ENCODE measurements at regions not wholly inside any gene's neighbourhood (a gene's known extent, or its start where the extent isn't known, plus 50 kb on each side); places are given as distances from the start of the nearest gene placed in this dataset.

DNA sequence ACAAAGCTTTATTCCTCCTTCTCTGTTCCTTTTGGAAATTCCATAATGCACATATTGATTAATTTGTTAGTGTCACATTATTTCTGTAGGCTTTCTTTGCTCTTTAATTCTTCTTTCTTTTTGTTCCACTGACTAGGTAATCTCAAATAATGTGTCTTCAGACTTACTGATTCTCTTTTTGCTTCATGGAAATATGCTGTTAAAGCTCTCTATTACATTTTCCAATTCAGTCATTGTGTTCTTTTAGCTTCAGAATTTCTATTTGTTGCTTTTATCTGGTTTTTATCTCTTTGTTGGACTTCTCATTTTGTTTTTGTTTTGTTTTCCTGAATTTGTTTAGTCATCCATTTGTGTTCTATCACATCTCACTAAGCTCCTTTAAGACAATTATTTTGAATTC, 147.0 kb upstream of the EOMES start:
- no peak for DNase-seq

DNA sequence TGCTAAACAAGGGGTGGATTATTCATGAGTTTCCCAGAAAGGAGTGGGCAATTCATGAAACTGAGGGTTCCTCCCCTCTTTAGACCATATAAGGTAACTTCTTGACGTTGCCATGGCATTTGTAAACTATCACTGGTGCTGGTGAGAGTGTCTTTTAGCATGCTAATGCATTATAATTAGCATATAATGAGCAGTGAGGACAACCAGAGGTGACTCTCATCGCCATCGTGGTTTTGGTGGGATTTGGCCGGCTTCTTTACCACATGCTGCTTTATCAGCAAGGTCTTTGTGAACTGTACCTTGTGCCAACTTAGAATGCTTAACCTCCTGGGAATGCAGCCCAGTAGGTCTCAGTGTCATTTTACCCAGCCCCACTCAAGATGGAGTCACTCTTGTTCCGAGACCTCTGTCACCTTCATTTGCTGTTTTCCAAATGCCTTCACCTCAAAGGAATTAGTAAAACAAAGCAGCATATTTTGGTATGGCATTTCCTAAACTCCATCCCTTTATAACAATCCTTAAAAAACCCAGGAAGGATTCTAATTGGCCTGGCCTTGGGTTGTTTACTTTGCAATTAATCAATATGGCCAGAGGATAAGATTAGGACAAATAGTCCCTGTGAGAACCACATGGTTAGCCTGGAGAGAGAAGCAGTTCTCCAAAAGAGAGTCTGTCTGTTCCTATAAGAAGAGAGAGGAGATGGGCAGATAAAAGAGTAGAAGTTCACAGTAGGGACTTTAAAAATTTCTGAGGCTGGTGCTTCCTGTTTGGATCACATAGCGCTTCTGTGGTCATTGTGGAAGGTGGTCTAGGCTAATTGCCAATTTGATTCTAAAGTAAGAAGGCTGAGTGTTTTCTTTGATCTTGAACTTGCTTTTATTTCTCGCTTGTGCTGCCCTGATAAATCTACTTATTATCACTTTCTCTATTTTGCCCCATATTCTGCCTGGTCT, 155.2 kb upstream of the EOMES start:
- DNase-seq, result no peak

DNA sequence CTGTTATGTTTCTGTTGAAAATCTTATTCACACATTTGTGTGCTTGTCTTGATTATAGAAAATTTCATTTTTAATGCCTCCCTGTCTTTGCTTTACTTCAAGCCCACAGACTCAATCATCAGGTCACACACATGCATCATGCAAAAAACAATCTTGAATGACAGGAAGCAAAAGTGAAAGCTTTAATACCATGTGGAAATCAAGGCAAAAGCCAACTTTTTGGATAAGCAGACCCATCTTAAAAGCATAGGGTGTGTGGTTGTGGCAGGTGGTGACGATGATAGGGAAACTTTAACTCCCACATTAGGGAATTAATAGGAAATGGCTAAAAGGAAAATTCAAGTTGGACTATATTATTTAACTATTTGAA, 155.9 kb upstream of the EOMES start:
- no peak for DNase-seq

DNA sequence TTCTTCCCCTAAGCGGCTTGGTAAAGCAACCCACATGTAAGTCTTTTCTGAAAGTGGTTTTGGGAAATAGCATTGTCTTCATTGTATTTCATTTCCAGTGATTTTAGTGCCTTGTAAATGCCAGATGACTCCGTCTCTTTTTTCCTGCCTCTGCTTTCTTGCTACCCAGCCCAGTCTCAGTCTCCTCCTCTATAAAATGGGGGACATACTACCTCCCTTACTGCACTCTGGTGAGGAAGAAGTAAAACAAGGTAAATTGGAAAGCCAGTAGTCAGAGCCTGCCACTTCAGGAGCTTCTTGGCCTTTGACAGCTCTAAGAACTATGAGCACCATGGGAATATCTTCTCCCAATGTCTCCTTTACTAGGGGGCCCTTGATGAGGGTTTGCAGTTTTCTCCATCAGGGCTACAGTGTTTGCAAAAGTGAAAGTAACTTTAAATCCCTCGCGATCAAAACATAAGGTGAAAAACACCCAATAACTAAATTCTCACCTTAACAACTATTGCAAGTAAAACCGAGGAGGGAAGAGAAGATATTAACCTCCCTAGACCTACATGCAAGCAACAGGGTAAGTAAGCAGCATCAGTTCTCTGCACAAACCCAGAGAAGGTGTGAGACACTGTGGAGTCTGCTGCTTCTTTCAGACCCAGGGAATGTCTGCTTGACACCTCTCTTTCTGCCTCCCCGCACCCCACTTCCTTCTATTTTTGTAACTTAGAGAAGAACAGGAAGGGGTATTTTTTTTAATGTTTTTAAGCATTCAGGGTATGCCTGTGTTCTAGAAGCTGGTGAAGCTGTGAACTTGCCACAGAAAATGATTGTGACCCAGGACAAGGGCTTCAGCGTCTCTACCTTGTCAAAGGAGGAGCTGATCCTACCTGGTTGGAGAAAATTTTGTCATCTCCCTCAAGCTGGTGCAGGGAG, 159.1 kb upstream of the EOMES start:
- no peak for DNase-seq

DNA sequence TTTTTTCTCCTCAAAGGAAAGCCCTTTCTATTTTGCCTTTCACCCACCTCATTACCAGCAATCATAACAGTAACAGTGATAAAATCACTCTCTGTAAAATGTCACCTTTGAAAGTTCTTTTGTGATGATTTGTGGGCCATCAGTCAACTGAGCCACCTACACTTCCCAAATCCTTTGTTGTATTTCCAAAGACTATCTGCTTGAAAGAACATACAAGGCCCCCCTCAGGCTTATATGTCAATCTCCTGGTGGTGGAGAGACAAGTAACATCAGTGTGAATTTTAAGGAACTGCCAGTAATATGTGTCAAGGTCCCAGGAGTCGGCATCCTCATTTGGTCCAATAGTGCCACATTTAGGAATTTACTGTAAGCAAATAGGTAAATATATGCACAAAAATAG, 161.1 kb upstream of the EOMES start:
- DNase-seq, result no peak

DNA sequence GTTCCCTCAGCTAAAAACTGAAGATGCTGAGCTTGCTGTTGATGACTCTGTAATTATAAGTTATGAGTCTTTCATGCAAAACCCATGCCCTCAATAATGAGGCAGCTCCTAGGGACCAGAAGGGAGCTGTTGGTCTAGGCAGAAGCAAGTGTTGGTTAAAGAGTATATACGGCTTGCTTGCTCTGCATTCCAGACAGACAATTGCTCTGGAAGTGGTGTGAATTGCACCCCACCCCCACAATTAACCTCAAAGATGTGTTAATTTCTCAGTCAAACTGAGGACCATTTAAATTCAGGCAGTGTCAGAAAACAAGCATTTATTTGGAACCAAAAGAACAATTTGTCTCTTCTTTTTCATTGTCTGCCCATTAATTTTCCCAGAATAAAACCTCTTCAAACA, 163.5 kb upstream of the EOMES start:
- DNase-seq, result no peak

DNA sequence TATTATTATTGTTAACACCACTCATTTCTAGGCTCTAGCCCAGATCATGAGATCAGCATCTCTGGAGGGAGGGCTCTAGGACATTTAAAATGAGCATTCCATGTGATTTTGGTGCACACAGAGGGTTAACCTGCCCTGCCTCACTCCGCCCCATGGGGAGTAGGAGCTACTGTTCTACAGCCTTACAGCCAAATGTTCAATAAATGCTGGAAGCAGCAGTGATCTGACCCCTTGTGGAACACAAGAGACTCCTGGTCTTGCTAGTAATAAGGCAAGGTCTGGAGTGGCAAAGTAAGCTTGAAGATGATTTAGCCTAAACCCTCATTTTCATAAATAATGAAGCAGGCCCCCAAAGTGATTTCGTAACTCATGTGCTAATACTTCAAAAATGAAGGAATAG, 166.4 kb upstream of the EOMES start:
- no peak for DNase-seq

DNA sequence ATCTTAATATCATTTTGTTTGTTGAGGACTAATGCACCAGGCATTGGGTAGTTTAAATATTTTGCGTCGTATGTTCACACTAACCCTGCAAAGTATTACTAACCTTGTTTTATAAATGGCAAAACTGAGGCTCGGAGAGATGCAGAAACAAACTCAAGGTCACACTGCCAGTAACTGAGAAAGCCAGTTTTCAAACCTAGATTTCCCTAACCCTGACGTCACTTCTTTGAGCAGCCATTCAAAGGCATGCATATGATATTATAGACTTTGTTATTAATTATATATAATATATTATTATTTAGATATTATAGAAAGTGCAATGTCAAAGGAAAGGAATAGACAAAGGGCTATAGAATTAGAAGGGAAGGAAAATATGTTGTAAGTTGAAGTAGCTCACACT, 167.6 kb upstream of the EOMES start:
- no peak for DNase-seq

DNA sequence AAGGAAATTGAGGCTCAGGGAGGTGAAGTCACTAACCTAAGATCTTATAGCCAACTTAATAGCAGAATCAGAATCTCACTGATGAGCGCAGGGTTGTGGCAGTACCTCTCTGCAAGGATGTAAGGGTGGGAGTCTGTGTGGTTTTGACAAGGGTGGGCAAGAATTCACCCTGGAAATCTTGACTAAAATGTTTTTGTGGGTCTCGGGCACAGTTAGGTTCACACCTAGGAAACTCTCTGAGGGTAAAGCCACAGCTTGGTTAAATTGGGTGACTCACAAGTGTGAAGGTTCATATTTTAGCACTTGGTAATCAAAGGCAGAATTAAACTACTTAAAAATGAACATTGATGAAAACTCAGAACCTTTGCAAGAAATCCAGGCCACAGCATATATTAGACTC, 178.2 kb upstream of the EOMES start:
- no peak for DNase-seq

DNA sequence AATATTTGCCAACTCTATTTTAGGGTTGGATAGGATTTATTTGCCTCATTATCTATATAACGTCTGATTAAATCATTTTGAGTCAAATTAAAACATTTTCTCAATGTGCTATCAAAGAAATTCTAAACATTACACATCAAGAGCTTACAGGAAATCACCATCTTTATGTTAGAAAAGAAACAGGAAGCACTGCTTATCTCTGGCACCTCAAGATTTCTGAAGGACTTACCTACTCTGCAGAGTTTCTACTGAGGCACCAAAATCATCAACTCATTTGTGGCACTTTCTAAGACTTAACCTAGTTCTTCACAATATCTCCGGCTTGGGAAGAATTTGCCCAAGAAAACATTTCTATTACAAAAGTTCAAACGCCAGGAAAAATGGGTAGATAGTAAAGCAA, 181.3 kb upstream of the EOMES start:
- DNase-seq, result no peak

DNA sequence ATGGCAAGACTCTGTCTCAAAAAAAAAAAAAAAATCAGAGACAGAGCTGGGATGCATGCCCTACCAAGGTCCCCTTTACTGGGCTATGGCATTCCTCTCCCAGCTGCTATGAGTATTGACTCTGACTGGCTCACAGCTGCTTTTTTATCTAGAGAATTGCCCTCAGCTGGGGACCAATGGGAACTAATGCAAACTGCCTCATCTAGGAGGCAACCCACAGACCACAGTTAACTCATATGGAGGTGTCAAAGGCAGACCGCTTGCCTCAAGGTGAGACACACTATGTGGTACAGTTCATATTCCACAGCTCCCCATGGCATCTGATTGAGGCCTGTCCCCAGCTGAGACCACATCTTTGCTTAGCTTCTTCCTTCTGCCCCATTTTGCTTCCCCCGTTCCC, 183.5 kb upstream of the EOMES start:
- DNase-seq, result no peak

DNA sequence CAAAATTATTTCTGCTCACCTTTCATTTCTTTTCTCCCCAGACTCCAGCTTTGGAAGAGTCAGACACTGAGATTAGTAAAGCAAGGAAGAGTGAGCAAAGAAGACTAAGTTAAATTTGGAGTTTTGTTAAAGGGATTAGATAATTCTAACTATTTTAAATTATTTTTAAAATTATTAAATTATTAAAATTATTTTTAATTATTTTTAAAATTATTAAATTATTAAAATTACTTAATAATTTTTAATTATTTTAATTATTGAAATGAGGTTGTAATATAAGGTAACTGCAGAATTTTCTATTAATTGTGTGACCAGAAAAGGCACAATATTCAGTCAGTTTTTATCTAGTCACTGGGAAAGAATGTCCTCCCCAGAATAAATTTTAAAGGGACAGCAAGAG, 185.0 kb upstream of the EOMES start:
- DNase-seq, result no peak

DNA sequence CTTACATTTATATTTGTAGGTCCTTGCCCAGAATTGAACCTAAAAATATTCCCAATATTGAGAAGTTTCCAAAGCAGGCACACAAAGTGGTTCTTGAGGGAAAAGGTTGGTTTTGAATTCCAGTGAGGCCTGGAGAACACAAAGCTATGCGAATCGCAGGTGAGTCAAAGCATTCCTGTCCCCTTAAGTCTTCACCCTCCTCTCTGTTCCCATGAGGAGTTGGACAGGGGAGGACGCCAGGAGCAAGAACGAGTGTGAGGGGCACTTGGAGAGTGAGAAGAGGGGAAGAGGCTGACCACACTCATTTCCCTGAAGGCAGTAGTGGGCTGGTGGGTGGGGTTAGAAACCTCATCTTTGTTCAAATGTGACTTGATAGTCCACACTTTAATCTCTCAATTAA, 185.8 kb upstream of the EOMES start:
- no peak for DNase-seq

DNA sequence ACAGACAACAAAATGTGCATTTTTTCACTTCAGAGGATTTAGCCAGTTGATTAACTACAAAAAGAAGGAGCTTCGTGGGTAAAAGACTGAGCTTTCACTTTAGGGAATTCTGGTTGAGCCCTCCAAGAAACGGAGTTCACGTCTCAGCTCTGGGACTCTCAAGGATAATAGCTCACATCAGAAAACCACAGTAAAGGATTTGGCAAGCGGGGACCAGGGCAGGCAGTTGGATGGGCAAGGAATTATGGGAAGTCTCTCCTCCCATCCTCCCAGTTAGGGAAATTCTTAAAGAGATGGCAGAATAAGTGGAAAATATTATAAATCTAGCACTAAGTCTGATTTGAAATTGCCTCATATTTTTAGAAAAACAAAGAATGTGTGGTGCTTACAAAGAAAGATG, 188.3 kb upstream of the EOMES start:
- DNase-seq, result no peak

DNA sequence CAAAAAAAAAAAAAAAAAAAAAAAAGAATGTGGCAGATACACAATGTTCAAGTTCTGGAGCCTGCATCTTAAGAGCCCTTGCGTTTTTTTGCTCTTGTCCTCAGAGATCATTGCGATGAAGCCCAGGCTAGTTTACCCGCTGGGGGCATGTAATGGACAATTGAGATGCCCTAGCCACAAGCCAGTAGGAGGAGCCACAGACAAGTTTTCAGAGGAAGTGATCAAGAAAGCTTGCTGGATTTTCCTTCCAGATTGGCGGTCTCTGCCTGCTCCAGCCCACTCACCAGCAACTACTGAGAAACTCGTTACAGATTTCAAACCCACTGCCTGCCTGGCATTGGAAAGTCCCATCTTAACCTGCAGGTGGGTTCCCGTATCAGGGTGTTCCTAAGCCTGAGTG, 192.1 kb upstream of the EOMES start:
- no peak for DNase-seq

DNA sequence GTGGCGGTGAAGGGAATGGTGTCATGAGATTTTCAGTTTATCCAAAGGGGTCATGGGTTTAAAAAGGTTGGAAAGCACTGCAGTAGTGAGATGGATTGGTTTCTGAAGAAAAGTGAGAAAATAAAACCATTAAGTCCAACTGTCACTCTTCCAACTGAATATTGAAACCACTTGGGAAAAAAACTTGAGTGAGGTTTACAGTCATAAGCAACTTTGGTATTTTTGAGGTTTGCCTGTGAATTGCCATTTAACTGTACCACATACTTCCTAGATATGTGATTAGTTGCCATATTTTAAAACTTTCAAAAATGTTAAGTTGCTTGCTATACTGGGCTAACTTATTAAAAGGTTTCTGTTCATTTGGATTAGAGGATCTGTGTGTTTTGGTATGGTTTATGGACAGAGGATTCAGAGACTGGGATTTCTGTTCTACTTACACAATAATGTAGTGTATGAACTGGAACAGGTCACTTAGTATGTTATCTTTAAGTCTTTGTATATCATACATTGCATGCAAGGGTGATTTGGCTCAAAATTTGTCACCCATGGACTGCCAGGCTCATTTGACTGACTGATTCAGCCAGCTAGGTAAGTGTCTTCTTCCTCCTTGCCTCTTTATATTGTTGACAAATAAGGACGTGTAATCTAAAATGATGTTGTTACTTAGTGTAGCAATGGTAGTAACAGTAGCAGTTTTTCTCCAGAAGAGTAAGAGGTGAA, 201.4 kb upstream of the EOMES start:
- DNase-seq, result no peak

DNA sequence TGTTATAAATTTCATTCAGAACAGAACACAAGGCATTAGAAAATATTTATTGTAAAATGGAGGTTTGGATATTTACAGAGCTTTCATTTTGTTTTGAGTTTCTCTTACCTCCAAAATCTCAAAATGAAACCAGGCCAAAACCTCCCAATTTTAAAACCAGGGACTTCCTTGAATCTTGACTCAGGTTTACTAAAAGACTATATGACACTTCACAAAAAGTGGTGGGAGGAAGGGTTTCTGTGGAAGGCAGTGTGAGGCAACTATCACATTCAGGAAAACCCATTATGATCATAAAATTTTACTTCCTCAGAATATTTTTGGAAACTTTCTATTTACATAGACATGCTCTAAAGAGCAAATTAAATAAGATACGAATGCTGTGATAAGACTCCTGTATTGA, 205.8 kb upstream of the EOMES start:
- DNase-seq, result no peak

DNA sequence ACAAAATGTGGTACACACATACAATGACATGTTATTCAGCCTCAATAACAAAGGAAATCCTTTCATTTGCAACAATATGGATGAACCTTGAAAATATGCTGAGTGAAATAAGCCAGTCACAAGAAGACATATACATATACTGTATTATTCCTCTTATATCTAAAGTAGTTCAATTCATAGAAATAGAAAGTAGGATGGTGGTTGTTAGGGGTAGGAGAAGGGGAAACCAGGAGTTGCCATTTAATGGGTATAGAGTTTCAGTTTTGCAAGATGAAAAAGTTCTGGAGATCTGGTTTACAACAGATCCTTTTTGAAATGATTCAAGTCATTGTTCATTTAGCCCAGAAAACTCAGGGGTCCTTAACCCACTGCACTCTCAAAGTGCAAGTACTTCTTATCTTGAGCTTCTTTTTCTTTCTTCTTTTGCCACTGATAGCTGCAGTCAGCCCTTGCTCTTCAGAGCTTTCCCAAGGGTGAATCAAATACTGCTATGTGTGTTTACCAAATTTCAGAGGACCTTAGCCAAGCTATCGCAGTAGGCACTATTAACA, 208.0 kb upstream of the EOMES start:
- no peak for DNase-seq

DNA sequence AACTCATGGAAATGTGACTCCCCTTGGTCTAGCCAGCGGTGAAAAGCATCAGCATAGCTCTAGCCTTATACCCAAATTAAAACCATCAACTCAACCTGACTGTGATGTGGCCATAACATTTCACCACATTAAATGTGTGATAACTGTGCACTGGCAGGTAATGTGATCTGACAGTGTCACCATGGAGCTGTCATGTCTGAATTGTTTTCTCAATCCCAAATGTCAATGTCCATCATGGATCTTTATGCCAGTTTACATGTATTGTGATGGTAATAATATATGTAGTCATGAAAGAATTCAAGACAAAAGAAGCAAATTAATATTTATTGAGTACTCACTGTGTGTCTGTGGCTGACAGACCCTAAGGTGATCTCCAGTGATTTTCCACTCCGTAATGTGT, 213.4 kb upstream of the EOMES start:
- no peak for DNase-seq

DNA sequence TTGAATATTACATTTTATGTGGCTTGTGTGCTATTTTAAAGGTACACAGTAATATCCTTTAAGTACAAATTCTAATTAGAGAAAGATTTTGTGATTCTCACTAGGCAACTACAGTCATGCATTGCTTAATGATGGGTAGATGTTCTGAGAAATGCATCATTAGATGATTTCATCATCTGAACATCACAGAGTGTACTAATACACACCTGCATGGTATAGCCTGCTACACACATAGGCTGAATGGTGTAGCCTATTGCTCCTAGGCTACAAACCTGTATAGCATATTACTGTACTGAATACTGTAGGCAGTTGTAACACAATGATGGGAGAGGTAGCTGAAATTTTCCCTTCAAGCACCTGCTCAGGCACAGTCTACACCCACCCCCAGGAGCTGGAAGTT, 217.4 kb upstream of the EOMES start:
- no peak for DNase-seq

DNA sequence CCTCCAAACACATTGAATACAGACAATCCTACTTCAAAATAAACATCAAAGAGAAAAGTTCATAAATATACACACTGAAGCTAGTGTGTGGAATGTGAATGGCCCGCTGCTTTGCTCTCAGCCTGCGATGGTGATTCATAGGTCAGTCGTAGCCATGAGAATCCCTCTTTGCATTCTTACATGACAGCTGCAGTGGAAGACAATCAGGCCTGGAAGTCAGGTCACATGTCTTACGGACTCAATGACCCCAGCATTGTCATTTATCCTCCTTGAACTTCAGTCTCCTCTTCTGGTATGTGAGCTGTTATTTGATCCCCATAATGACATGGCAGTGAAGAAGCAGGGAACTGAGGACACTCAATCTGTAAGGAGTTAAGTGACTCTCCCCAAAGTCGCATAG, 217.8 kb upstream of the EOMES start:
- DNase-seq, result no peak

DNA sequence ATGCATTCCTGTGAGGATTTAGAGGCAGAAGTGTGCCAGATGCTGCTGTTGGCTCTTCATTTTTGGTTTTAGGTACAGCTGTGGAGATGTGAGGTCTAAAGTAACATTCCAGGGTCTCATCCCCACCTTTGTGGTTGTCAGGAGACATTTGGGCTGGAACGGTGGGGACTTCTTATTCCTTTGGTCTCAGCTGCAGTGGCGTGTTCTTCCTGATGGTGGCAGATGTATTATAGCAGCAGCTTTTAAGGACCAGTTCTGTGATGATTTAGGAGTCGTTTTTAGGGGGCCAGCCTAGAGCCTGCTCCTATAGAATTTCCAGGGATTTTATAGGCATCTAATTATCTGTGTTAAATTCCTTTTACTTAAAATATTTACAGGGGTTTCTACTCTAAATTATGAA, 221.0 kb upstream of the EOMES start:
- peak; percentile 2 for DNase-seq

DNA sequence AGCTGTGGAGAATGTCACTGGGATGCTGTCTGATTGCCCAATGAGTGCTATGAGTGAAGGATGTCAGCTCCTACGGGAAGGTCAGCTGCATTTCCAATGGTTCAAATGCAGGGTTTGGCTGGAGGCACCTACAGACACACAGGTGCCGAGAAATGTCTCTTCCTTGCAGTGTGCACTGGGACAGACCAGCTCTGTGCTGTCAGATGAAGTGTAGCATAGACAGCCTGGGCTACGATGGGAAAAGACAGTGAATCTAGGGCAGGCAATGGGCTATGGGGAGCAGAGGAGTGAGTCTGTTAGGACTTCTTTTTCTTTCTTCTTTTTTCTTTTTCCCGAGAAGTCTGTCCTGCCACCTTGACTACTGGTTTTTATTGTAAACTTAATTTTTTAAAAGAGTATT, 223.1 kb upstream of the EOMES start:
- DNase-seq, result no peak

Data from NCI-H69 (cell line).